SKM-1 treated with dmso at 0.1 percent for 144 hours (cell line): ENCODE measurements at regions not wholly inside any gene's neighbourhood (a gene's known extent, or its start where the extent isn't known, plus 50 kb on each side); places are given as distances from the start of the nearest gene placed in this dataset.
"Not testable (repeated sequence)": the region's sequence is repeated elsewhere in the genome, so short reads cannot be mapped to it uniquely, and the experiment has no call there.

Experiments
- DNase-seq: peaks from one replicate; lab custom pipeline; 2025; ENCODE audit not compliant: unreplicated experiment; lab: John Stamatoyannopoulos, UW

- DNase-seq: no peak
Observed at GRCh38 chr11:41713030-41713429, 253.6 kb upstream of the LRRC4C start.

DNA sequence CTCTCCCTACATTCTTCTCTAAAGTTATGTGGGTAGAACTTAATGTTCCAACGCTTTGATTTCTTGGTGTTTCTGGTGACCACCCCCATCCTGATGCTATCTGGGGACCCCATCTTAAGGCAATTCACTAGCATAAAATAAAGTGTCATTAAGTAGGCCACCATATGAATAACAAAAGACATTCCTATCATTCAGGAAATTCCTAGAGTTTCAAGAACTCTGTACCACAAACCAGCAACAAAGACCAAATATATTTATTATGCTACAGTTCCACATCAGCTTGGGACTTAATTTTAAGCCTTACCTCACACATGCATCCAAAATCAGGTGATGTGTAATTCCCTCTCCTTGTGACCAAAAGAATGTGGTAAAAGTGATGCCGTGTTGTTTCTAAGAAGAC is 254.6 kb upstream of the LRRC4C start:
- no peak for DNase-seq

DNA sequence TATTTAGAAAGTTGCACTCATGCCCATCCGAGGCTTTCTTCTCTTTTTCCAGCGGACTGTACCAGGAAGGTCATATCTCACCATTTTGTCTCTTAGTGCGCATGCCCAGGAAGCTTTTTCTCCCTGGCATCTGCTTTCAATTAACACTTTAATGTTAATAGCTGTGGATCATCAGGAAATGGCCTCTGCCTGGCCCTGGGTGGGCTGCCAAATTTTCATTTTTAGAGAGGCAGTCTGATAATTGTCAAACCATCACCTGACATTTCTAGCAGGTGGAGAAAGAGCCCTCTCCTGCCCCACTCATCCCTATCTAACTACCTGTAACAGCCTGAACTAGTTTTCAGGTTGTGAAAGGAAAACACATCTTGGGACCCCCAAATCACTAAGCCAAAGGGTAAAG is 257.4 kb upstream of the LRRC4C start:
- no peak for DNase-seq

GRCh38 chr11:41720761-41721160 is 261.3 kb upstream of the LRRC4C start:
- no peak for DNase-seq

DNA sequence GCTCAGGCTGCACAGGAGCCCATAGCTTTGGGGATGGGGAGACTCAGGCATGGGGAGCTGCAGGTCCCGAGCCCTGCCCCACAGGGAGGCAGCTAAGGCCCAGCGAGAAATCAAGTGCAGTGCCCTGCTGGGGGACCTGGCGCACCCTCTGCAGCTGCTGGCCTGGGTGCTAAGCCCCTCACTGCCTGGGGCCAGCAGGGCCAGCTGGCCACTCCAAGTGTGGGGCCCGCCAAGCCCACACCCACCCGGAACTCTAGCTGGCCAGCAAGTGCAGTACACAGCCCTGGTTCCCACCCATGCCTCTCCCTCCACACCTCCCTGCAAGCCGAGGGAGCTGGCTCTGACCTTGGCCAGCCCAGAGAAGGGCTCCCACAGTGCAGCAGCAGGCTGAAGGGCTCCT is 268.7 kb upstream of the LRRC4C start:
- not testable (repeated sequence) for DNase-seq

GRCh38 chr11:41775296-41775695 is 315.8 kb upstream of the LRRC4C start:
- no peak for DNase-seq

- DNase-seq: no peak
Observed at GRCh38 chr11:41779401-41779960, 320.0 kb upstream of the LRRC4C start.

- no peak for DNase-seq
Observed at GRCh38 chr11:41781441-41781840, 322.0 kb upstream of the LRRC4C start.

- no peak for DNase-seq
Observed at GRCh38 chr11:41784513-41785335, 325.3 kb upstream of the LRRC4C start.

DNA sequence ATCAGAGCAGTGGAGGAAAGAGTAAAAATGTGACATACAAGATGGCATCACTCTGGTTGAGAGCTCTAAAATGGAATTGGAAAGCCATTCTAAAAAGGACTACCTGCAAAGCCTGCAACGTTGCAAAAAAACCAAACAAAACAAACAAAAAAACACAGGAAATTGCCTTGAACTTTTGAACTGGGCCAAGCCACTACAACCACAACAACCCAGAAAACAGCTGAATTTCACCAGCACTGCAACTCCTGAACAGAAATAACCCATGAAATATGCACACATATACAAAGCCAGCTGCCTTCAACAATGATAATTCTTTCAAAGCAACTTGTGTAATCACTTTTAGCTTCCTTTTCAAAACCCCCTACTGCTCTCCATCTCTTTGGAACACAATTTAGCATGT is 326.6 kb upstream of the LRRC4C start:
- no peak for DNase-seq

DNA sequence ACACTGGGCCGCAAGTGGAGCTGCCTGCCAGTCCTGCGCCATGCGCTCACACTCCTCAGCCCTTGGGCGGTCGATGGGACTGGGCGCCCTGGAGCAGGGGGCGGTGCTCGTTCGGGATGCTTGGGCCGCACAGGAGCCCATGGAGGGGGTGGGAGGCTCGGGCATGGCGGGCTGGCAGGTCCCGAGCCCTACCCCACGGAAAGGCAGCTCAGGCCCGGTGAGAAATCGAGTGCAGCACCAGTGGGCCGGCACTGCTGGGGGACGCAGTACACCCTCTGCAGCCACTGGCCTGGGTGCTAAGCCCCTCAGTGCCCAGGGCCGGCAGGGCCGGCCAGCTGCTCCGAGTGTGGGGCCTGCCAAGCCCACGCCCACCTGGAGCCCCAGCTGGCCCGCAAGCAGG is 328.7 kb upstream of the LRRC4C start:
- DNase-seq: no peak

GRCh38 chr11:41789376-41789775 is 329.9 kb upstream of the LRRC4C start:
- no peak for DNase-seq

DNA sequence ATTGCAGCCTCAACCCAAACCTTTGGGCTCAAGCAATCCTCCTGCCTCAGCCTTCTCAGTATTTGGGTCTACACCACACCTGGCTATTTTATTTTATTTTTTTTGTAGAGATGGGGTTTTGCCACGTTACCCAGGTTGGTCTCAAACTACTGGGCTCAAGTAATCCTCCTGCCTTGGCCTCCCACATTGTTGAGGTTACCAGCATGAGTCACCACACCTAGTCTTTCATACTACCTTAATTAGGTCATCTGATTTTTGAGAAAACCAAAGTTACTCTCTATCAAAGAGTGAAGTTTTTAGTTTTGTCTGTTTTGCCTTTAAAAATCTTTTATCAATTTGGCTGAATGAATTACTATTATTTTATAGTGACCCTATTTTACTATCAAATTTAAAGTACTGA is 335.6 kb upstream of the LRRC4C start:
- DNase-seq: no peak

DNA sequence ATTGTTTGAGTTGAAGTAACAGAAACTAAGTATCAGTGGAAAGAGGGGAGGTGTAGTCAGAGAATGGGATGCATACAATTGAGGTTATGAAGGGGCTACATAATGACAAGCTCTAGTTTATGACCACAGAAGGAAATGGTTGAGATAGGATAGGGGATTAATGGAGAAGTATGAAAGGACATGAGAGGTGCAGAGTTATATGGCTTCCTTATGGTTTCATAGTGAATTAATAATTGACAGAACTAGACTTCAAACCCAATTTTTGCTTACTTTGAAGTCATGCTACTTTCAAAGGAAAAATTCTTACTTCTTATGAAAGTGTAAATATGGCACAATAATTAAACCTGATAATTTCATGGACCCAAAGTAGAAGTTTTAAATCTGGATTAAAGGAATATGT is 340.3 kb upstream of the LRRC4C start:
- DNase-seq: no peak

DNA sequence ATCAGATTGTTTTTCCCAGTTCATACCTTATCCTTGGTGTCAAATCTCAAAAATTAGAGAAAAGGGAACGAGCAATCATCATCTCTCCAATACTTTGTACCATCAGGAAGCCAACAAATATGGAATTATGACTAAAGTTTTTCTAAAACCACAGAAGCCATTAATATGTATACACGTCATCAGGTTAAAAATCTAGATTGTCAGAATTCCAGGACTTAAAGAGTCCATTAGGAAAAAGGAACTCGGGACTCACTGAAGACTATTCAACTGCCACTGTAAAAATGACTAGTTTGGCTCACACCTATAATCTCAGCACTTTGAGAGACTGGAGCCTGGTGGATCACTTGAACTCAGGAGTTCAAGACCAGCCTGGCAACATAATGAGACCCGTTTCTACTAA is 344.4 kb upstream of the LRRC4C start:
- no peak for DNase-seq

DNA sequence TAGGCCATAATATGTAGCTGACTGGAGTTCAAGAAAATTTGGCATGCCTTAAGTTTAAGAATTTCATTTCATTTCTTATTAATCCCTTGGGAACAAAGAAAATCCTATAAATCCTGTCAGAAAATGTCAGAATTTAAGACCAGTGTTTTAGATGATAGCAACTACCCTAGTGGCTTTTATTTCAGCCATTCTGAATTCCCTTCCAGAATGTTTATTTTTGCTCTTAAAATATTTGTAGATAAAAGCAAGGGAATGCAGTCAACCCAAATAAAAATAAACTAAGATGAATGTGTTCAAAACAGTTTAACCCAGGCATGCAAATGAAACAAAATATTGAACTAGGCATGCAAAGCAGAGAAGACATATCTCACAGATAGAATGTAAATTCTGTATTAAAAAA is 356.9 kb upstream of the LRRC4C start:
- DNase-seq: no peak

DNA sequence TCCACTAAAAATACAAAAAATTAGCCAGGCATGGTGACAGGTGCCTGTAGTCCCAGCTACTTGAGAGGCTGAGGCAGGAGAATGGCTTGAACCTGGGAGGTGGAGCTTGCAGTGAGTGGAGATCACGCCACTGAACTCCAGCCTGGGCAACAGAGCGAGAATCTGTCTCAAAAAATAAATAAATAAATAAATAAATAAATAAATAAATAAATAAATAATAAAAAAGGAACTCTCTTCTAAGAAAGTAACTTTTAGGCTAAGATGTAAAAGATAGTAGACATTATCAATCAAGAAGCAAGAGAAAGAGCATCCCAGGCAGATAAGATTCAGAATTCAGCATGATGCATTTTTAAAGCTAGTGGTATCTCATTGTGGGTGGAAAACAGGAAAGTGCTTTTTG is 364.8 kb upstream of the LRRC4C start:
- DNase-seq: not testable (repeated sequence)

- no peak for DNase-seq
Observed at GRCh38 chr11:41826085-41826484, 366.6 kb upstream of the LRRC4C start.

- no peak for DNase-seq
Observed at GRCh38 chr11:41836431-41836830, 377.0 kb upstream of the LRRC4C start.

DNA sequence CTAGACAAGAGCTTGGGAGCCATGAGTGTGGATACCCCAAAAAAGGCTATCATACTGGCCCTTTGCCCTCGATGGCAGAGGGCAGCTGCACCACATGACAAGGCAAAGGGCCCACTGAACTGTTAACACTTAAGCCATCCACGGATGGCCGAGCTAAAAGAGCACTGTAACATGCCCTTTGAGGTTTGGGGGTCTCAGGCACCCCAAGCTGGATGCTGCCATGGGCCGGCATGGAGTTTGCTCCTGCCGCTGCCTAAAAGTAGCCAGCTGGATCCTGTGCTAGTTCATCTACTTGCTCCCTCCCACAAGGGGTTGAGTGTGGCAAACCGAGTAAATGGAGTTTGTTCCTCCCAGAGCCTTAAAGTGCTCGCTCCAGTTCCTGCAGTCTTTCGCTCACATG is 383.2 kb upstream of the LRRC4C start:
- DNase-seq: no peak

GRCh38 chr11:41845066-41845465 is 385.6 kb upstream of the LRRC4C start:
- DNase-seq: no peak

DNA sequence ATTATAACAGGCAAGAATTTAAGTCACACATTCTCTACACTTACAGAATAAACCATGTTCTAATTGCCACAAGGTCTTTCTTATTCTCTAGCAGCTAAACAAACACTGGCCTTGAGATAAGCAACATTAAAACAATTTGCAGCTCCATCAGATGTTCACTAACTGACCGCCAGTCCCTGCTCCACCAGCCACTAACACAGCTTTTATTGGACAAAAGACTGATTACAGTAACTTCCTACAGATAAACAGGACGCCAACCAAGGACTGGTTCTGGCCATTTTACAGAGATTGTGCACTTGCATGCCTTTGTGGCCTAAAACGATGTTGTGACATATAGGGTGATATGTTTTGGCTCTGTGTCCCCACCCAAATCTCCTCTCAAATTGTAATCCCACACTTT is 388.9 kb upstream of the LRRC4C start:
- no peak for DNase-seq

GRCh38 chr11:41849250-41849649 is 389.8 kb upstream of the LRRC4C start:
- DNase-seq: no peak
